ENCODE measurements at regions not wholly inside any gene's neighbourhood (a gene's known extent, or its start where the extent isn't known, plus 50 kb on each side); places are given as distances from the start of the nearest gene placed in this dataset.

- no peak overlapping the region for H3K4me3 ChIP-seq (replicated peaks in 1 of 3; ENCODE audit: low read depth in 2 of 3, low read length in 3 of 3)
- H3K79me2 ChIP-seq (ENCODE audit: insufficient read depth, low read length): no peaks in the 10 kb centered on the region
- Mint-ChIP-seq H3K27me3 (ENCODE audit: low read depth in 3 of 3) (peaks cover 0 to 10% (median 8%) of the 10 kb centered on the region in 3 donors), H3K27ac (no peak overlapping the region), H3K36me3 (no peaks in the 10 kb centered on the region), H3K9me3 (peaks cover 0 to 5% (median 0%) of the 10 kb centered on the region in 7 donors), H3K4me1 (no peaks in the 10 kb centered on the region), H3K4me3 (no peak overlapping the region)
- 94% methylated on average over 2 of the region's 4 CpGs for WGBS (ENCODE audit: insufficient coverage)
- H3K27me3 ChIP-seq (ENCODE audit: control insufficient read depth in 2 of 2, insufficient read depth in 2 of 2, low read length in 2 of 2): no peaks in the 10 kb centered on the region
- no peak overlapping the region for H3K9ac ChIP-seq (ENCODE audit: insufficient read depth, low read length, poor library complexity, severe bottlenecking)
- H4K20me1 ChIP-seq (ENCODE audit: insufficient read depth, low read length): no peaks in the 10 kb centered on the region
- TF ChIP-seq, protein P1, sequence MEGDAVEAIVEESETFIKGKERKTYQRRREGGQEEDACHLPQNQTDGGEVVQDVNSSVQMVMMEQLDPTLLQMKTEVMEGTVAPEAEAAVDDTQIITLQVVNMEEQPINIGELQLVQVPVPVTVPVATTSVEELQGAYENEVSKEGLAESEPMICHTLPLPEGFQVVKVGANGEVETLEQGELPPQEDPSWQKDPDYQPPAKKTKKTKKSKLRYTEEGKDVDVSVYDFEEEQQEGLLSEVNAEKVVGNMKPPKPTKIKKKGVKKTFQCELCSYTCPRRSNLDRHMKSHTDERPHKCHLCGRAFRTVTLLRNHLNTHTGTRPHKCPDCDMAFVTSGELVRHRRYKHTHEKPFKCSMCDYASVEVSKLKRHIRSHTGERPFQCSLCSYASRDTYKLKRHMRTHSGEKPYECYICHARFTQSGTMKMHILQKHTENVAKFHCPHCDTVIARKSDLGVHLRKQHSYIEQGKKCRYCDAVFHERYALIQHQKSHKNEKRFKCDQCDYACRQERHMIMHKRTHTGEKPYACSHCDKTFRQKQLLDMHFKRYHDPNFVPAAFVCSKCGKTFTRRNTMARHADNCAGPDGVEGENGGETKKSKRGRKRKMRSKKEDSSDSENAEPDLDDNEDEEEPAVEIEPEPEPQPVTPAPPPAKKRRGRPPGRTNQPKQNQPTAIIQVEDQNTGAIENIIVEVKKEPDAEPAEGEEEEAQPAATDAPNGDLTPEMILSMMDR (IDR thresholded peaks at IDR 0.05): no peak
- H3K9me3 ChIP-seq (replicated peaks in 1 of 2; ENCODE audit: control insufficient read depth in 1 of 2, insufficient read depth in 1 of 2, low read length in 2 of 2): no peaks in the 10 kb centered on the region
- H3K27ac ChIP-seq (ENCODE audit: low read depth in 1 of 2, low read length in 2 of 2): no peak overlapping the region
- H3K4me1 ChIP-seq (ENCODE audit: control insufficient read depth in 1 of 2, insufficient read depth in 2 of 2, low read length in 2 of 2): no peaks in the 10 kb centered on the region
- no peaks in the 10 kb centered on the region for H3K36me3 ChIP-seq (replicated peaks in 1 of 2; ENCODE audit: control insufficient read depth in 1 of 2, insufficient read depth in 2 of 2, low read length in 2 of 2)
- H2AFZ ChIP-seq (ENCODE audit: insufficient read depth, low read depth, low read length, poor library complexity, severe bottlenecking): no peak overlapping the region
- DNase-seq: no peak
- H3K4me2 ChIP-seq (replicated peaks; ENCODE audit: extremely low read depth, low read length, poor library complexity, severe bottlenecking): no peak overlapping the region
- intact Hi-C loops (cut with micrococcal nuclease): no loop called here
These were observed 116.3 kb downstream of the ACAA2 start for GRCh38 chr18:49697049-49697448.

- no peak overlapping the region for H3K27ac Mint-ChIP-seq
- no peaks in the 10 kb centered on the region for H3K9me3 ChIP-seq (replicated peaks in 1 of 2; ENCODE audit: control insufficient read depth in 1 of 2, insufficient read depth in 1 of 2, low read length in 2 of 2)
- H3K9ac ChIP-seq (ENCODE audit: insufficient read depth, low read length, poor library complexity, severe bottlenecking): no peak overlapping the region
- no peak for DNase-seq
- TF ChIP-seq, protein P1 (IDR thresholded peaks at IDR 0.05): no peak
- no peak overlapping the region for H2AFZ ChIP-seq (ENCODE audit: insufficient read depth, low read depth, low read length, poor library complexity, severe bottlenecking)
- no peaks in the 10 kb centered on the region for H3K36me3 ChIP-seq (replicated peaks in 1 of 2; ENCODE audit: control insufficient read depth in 1 of 2, insufficient read depth in 2 of 2, low read length in 2 of 2)
- no peaks in the 10 kb centered on the region for H4K20me1 ChIP-seq (ENCODE audit: insufficient read depth, low read length)
- no peaks in the 10 kb centered on the region for H3K27me3 ChIP-seq (ENCODE audit: control insufficient read depth in 2 of 2, insufficient read depth in 2 of 2, low read length in 2 of 2)
- no peaks in the 10 kb centered on the region for H3K4me1 ChIP-seq (ENCODE audit: control insufficient read depth in 1 of 2, insufficient read depth in 2 of 2, low read length in 2 of 2)
- H3K27ac ChIP-seq (ENCODE audit: low read depth in 1 of 2, low read length in 2 of 2): no peak overlapping the region
- peaks cover 0 to 10% (median 8%) of the 10 kb centered on the region in 3 donors for H3K27me3 Mint-ChIP-seq (ENCODE audit: low read depth in 3 of 3)
- no peak overlapping the region for H3K4me2 ChIP-seq (replicated peaks; ENCODE audit: extremely low read depth, low read length, poor library complexity, severe bottlenecking)
- no peaks in the 10 kb centered on the region for H3K4me1 Mint-ChIP-seq
- H3K36me3 Mint-ChIP-seq: no peaks in the 10 kb centered on the region
- H3K4me3 ChIP-seq (replicated peaks in 1 of 3; ENCODE audit: low read depth in 2 of 3, low read length in 3 of 3): no peak overlapping the region
- H3K4me3 Mint-ChIP-seq: no peak overlapping the region
- no peaks in the 10 kb centered on the region for H3K79me2 ChIP-seq (ENCODE audit: insufficient read depth, low read length)
- H3K9me3 Mint-ChIP-seq: peaks cover 0 to 3% (median 0%) of the 10 kb centered on the region in 7 donors
- 83% methylated on average over 1 of the region's 1 CpG for WGBS (ENCODE audit: insufficient coverage)
- intact Hi-C loops (cut with micrococcal nuclease): no loop called here
These were observed 118.9 kb downstream of the ACAA2 start for GRCh38 chr18:49694402-49694801.

All from CD14-positive monocyte (primary cell).